ENCODE measurements at regions not wholly inside any gene's neighbourhood (a gene's known extent, or its start where the extent isn't known, plus 50 kb on each side); places are given as distances from the start of the nearest gene placed in this dataset.

DNA sequence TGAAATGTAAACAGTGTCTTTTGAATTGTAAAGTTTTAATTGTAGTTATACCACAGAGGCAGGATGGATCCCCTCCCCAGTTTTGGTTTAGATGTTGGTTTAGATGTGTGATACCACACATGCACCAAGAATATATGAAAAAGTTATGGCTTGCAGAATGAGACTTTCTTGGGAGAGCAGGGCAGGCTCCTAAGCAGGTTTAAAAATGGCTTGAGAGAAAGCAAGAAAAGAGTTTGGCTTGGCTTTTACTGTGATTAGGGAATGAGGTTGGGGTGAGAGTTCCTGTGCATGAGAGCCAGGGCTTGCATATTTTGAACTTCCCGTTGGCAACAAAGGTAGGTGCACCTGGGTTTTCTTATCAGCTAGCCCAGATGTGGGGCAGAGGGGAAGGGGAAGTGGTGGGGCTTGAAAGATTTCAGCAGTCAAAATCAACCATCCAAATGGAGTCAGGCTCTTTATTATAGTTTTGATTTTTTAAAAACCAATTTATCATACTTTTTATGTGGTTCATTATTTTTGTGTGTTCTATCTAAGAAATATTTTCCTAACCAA is 246.9 kb downstream of the MTX2 start:
- Histone ChIP-seq H3K4me1 (ENCODE audit: control insufficient read depth in 1 of 2, low read depth in 2 of 2) (peaks cover 0 to 5% of the 10 kb centered on the region in 2 donors), H3K27me3 (replicated peaks; ENCODE audit: insufficient read depth) (no peaks in the 10 kb centered on the region), H3K36me3 (no peaks in the 10 kb centered on the region), H3K4me3 (no peak overlapping the region), H3K27ac (no peak overlapping the region), H3K9me3 (no peaks in the 10 kb centered on the region)
- TF ChIP-seq, protein P1, sequence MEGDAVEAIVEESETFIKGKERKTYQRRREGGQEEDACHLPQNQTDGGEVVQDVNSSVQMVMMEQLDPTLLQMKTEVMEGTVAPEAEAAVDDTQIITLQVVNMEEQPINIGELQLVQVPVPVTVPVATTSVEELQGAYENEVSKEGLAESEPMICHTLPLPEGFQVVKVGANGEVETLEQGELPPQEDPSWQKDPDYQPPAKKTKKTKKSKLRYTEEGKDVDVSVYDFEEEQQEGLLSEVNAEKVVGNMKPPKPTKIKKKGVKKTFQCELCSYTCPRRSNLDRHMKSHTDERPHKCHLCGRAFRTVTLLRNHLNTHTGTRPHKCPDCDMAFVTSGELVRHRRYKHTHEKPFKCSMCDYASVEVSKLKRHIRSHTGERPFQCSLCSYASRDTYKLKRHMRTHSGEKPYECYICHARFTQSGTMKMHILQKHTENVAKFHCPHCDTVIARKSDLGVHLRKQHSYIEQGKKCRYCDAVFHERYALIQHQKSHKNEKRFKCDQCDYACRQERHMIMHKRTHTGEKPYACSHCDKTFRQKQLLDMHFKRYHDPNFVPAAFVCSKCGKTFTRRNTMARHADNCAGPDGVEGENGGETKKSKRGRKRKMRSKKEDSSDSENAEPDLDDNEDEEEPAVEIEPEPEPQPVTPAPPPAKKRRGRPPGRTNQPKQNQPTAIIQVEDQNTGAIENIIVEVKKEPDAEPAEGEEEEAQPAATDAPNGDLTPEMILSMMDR (IDR thresholded peaks at IDR 0.05), result no peak
- no peak for DNase-seq (ENCODE audit: low spot score)
- ATAC-seq (ENCODE audit: insufficient number of reproducible peaks, low FRiP score, low read depth), result no peak

GRCh38 chr2:176518823-176519222 is 249.6 kb downstream of the MTX2 start:
- H3K4me1 ChIP-seq (ENCODE audit: control insufficient read depth in 1 of 2, low read depth in 2 of 2), result peaks cover 0 to 5% of the 10 kb centered on the region in 2 donors
- no peaks in the 10 kb centered on the region for H3K27me3 ChIP-seq (replicated peaks; ENCODE audit: insufficient read depth)
- H3K4me3 ChIP-seq, result no peak overlapping the region
- H3K27ac ChIP-seq, result no peak overlapping the region
- no peaks in the 10 kb centered on the region for H3K36me3 ChIP-seq
- H3K9me3 ChIP-seq, result no peaks in the 10 kb centered on the region
- DNase-seq (ENCODE audit: low spot score), result no peak
- no peak for ATAC-seq (ENCODE audit: insufficient number of reproducible peaks, low FRiP score, low read depth)
- TF ChIP-seq, protein P1 (IDR thresholded peaks at IDR 0.05), result no peak

- DNase-seq (ENCODE audit: low spot score) (no peak), ATAC-seq (ENCODE audit: insufficient number of reproducible peaks, low FRiP score, low read depth) (no peak)
- no peak overlapping the region for H3K4me3 ChIP-seq
- peaks cover 0 to 5% of the 10 kb centered on the region in 2 donors for H3K4me1 ChIP-seq (ENCODE audit: control insufficient read depth in 1 of 2, low read depth in 2 of 2)
- no peaks in the 10 kb centered on the region for H3K9me3 ChIP-seq
- TF ChIP-seq, protein P1 (IDR thresholded peaks at IDR 0.05), result no peak
- no peaks in the 10 kb centered on the region for H3K36me3 ChIP-seq
- no peaks in the 10 kb centered on the region for H3K27me3 ChIP-seq (replicated peaks; ENCODE audit: insufficient read depth)
- no peak overlapping the region for H3K27ac ChIP-seq
These were observed 252.8 kb downstream of the MTX2 start for GRCh38 chr2:176521878-176522670.

- DNase-seq (ENCODE audit: low spot score) (no peak), ATAC-seq (ENCODE audit: insufficient number of reproducible peaks, low FRiP score, low read depth) (no peak)
- Histone ChIP-seq H3K27me3 (replicated peaks; ENCODE audit: insufficient read depth) (no peaks in the 10 kb centered on the region), H3K4me3 (no peak overlapping the region), H3K36me3 (no peaks in the 10 kb centered on the region), H3K9me3 (no peaks in the 10 kb centered on the region), H3K27ac (no peak overlapping the region), H3K4me1 (ENCODE audit: control insufficient read depth in 1 of 2, low read depth in 2 of 2) (no peaks in the 10 kb centered on the region)
- TF ChIP-seq, protein P1 (IDR thresholded peaks at IDR 0.05), result no peak
These were observed 255.8 kb downstream of the MTX2 start for GRCh38 chr2:176525086-176525485.

DNA sequence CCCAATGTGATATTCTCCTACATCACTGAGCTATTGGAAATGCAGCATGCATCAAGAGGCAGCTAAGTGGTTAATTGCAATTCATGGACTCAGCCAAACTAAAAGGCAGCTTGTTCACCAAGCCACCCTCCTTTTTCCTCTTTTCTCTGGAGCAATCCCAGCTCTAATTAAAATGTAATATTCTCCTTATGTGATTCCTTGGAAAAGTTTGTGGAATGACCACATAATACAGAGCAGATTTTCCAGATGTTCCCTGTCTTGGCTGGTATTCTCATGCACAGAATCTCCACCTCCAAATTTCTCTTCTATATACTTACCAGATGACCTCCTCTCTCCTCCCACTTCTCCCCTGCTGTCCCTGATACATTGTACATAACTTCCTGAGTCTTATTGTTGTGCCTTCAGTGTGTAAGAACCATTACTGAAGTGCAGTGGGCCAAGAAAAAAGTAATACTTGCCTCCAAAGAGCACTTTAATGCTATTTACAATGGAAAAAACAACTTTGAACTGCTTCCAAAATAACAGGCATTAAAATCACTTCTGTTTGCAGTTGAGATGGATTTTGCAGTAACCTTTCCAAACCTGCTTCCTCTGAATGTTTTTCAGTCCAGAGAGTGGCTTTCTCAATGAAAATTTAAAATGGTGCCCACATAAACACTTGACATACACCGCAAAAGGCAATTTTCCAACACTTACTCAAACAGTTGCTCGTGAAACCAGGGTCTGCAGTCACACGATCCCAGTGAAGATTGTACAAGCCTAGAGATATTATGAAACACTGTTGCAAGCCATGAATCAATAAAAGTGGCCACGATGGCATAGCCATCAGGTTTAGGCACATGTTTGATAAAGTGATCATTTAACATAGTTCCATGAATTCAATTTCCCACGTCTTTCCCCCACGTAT is 258.0 kb downstream of the MTX2 start:
- no peak overlapping the region for H3K27ac ChIP-seq
- H3K9me3 ChIP-seq, result no peaks in the 10 kb centered on the region
- no peaks in the 10 kb centered on the region for H3K4me1 ChIP-seq (ENCODE audit: control insufficient read depth in 1 of 2, low read depth in 2 of 2)
- H3K36me3 ChIP-seq, result no peaks in the 10 kb centered on the region
- DNase-seq (ENCODE audit: low spot score) (no peak), ATAC-seq (ENCODE audit: insufficient number of reproducible peaks, low FRiP score, low read depth) (no peak)
- H3K4me3 ChIP-seq, result no peak overlapping the region
- H3K27me3 ChIP-seq (replicated peaks; ENCODE audit: insufficient read depth), result no peaks in the 10 kb centered on the region
- TF ChIP-seq, protein P1 (IDR thresholded peaks at IDR 0.05), result no peak

All from thoracic aorta (tissue), 2 donors.